Ectodermal cell (in vitro differentiated cells): ENCODE measurements at regions not wholly inside any gene's neighbourhood (a gene's known extent, or its start where the extent isn't known, plus 50 kb on each side); places are given as distances from the start of the nearest gene placed in this dataset.

Source experiments
- H3K27ac ChIP-seq: 2 replicates; pipeline ENCODE4 v1.7.0; 2013; ENCODE audit warnings: mild to moderate bottlenecking, low read depth, low read length; ENCODE audit not compliant: insufficient read depth, poor library complexity, severe bottlenecking
- H3K27me3 ChIP-seq: 2 replicates; pipeline ENCODE4 v1.7.0; 2013; ENCODE audit warnings: mild to moderate bottlenecking, low read length; ENCODE audit not compliant: insufficient read depth, control insufficient read depth, poor library complexity, severe bottlenecking
- H3K36me3 ChIP-seq: one replicate; pipeline ENCODE4 v1.7.0; 2013; ENCODE audit warnings: low read length; ENCODE audit not compliant: control insufficient read depth, insufficient read depth
- H3K4me1 ChIP-seq: one replicate; pipeline ENCODE4 v1.7.0; 2013; ENCODE audit warnings: low read length; ENCODE audit not compliant: control insufficient read depth, insufficient read depth
- H3K4me3 ChIP-seq: 2 replicates; pipeline ENCODE4 v1.7.0; 2013; ENCODE audit warnings: low read depth, low read length, control low read depth; ENCODE audit not compliant: insufficient read depth
- H3K9me3 ChIP-seq: 2 replicates; pipeline ENCODE4 v1.7.0; 2013; ENCODE audit warnings: mild to moderate bottlenecking, low read length, moderate library complexity; ENCODE audit not compliant: control insufficient read depth
- WGBS, 2 experiments: methylation state at CpG; one replicate each; pipeline ENCODE4 v1.1.7; 2013; ENCODE audit warnings: missing lambda C conversion rate in 2 of 2; 5-methylcytosine and 5-hydroxymethylcytosine counted together

- Histone ChIP-seq H3K4me1 (peaks cover 5% of the 10 kb centered on the region), H3K27me3 (no peaks in the 10 kb centered on the region), H3K27ac (no peak overlapping the region), H3K36me3 (no peaks in the 10 kb centered on the region), H3K9me3 (no peaks in the 10 kb centered on the region), H3K4me3 (no peak overlapping the region)
- WGBS, 2 experiments, result 93 to 94% methylated on average over 8 to 9 of the region's 9 CpGs
These were observed 244.2 kb upstream of the CRY1 start for GRCh38 chr12:107337346-107338095.

GRCh38 chr12:107339487-107339886 is 246.1 kb upstream of the CRY1 start:
- Histone ChIP-seq H3K9me3 (no peaks in the 10 kb centered on the region), H3K4me3 (no peak overlapping the region), H3K36me3 (no peaks in the 10 kb centered on the region), H3K4me1 (peaks cover 3% of the 10 kb centered on the region), H3K27me3 (no peaks in the 10 kb centered on the region), H3K27ac (no peak overlapping the region)
- 72 to 75% methylated on average over 3 to 4 of the region's 4 CpGs for WGBS, 2 experiments

- no peaks in the 10 kb centered on the region for H3K9me3 ChIP-seq
- H3K27ac ChIP-seq, result no peak overlapping the region
- no peaks in the 10 kb centered on the region for H3K36me3 ChIP-seq
- WGBS, 2 experiments, result 83 to 100% methylated on average over 1 to 2 of the region's 2 CpGs
- no peaks in the 10 kb centered on the region for H3K27me3 ChIP-seq
- no peak overlapping the region for H3K4me3 ChIP-seq
- H3K4me1 ChIP-seq, result peaks cover 3% of the 10 kb centered on the region
These were observed 246.6 kb upstream of the CRY1 start for GRCh38 chr12:107339932-107340331.

- 94 to 95% methylated on average over 5 of the region's 5 CpGs for WGBS, 2 experiments
- no peak overlapping the region for H3K4me3 ChIP-seq
- no peaks in the 10 kb centered on the region for H3K36me3 ChIP-seq
- no peaks in the 10 kb centered on the region for H3K9me3 ChIP-seq
- H3K4me1 ChIP-seq, result peaks cover 3% of the 10 kb centered on the region
- no peak overlapping the region for H3K27ac ChIP-seq
- H3K27me3 ChIP-seq, result no peaks in the 10 kb centered on the region
These were observed 247.5 kb upstream of the CRY1 start for GRCh38 chr12:107340898-107341297.

GRCh38 chr12:107344035-107344808 is 250.9 kb upstream of the CRY1 start:
- no peak overlapping the region for H3K4me3 ChIP-seq
- no peak overlapping the region for H3K27ac ChIP-seq
- 80 to 81% methylated on average over 3 of the region's 3 CpGs for WGBS, 2 experiments
- H3K4me1 ChIP-seq, result peaks cover 2% of the 10 kb centered on the region
- no peaks in the 10 kb centered on the region for H3K36me3 ChIP-seq
- H3K9me3 ChIP-seq, result no peaks in the 10 kb centered on the region
- no peaks in the 10 kb centered on the region for H3K27me3 ChIP-seq

GRCh38 chr12:107347261-107347660 is 253.9 kb upstream of the CRY1 start:
- H3K27ac ChIP-seq, result no peak overlapping the region
- 93 to 94% methylated on average over 3 of the region's 3 CpGs for WGBS, 2 experiments
- H3K27me3 ChIP-seq, result no peaks in the 10 kb centered on the region
- H3K4me3 ChIP-seq, result no peak overlapping the region
- no peaks in the 10 kb centered on the region for H3K4me1 ChIP-seq
- H3K36me3 ChIP-seq, result no peaks in the 10 kb centered on the region
- H3K9me3 ChIP-seq, result no peaks in the 10 kb centered on the region

GRCh38 chr12:107349008-107349747 is 255.8 kb upstream of the CRY1 start:
- no peaks in the 10 kb centered on the region for H3K27me3 ChIP-seq
- WGBS, 2 experiments, result 72 to 83% methylated on average over 5 of the region's 5 CpGs
- no peak overlapping the region for H3K4me3 ChIP-seq
- H3K9me3 ChIP-seq, result no peaks in the 10 kb centered on the region
- no peak overlapping the region for H3K27ac ChIP-seq
- H3K36me3 ChIP-seq, result no peaks in the 10 kb centered on the region
- no peaks in the 10 kb centered on the region for H3K4me1 ChIP-seq

GRCh38 chr12:107349839-107350238 is 256.5 kb upstream of the CRY1 start:
- no peak overlapping the region for H3K4me3 ChIP-seq
- H3K27me3 ChIP-seq, result no peaks in the 10 kb centered on the region
- H3K9me3 ChIP-seq, result no peaks in the 10 kb centered on the region
- H3K36me3 ChIP-seq, result no peaks in the 10 kb centered on the region
- 86 to 95% methylated on average over 2 of the region's 2 CpGs for WGBS, 2 experiments
- H3K27ac ChIP-seq, result no peak overlapping the region
- H3K4me1 ChIP-seq, result no peaks in the 10 kb centered on the region

- no peak overlapping the region for H3K27ac ChIP-seq
- H3K9me3 ChIP-seq, result no peaks in the 10 kb centered on the region
- H3K27me3 ChIP-seq, result no peaks in the 10 kb centered on the region
- WGBS, 2 experiments, result 90 to 94% methylated on average over 3 of the region's 3 CpGs
- no peak overlapping the region for H3K4me3 ChIP-seq
- H3K36me3 ChIP-seq, result no peaks in the 10 kb centered on the region
- H3K4me1 ChIP-seq, result no peaks in the 10 kb centered on the region
These were observed 257.8 kb upstream of the CRY1 start for GRCh38 chr12:107351109-107351508.

GRCh38 chr12:107351713-107352112 is 258.4 kb upstream of the CRY1 start:
- no peaks in the 10 kb centered on the region for H3K4me1 ChIP-seq
- H3K36me3 ChIP-seq, result no peaks in the 10 kb centered on the region
- H3K9me3 ChIP-seq, result no peaks in the 10 kb centered on the region
- no peaks in the 10 kb centered on the region for H3K27me3 ChIP-seq
- H3K27ac ChIP-seq, result no peak overlapping the region
- no peak overlapping the region for H3K4me3 ChIP-seq
